Vagina (tissue), 2 donors: ENCODE measurements at regions not wholly inside any gene's neighbourhood (a gene's known extent, or its start where the extent isn't known, plus 50 kb on each side); places are given as distances from the start of the nearest gene placed in this dataset.

ENCODE experiments used
- CTCF ChIP-seq, 3 experiments: fragments of 450-650 bp in 2 of 3; fragments of 200-600 bp in 1 of 3; sonication (generic) in 1 of 3; IDR thresholded peaks; one replicate each; pipeline ENCODE4 v1.5.1; 2017 to 2019; ENCODE audit warnings: antibody characterized with exemption in 3 of 3, mild to moderate bottlenecking in 2 of 3, moderate library complexity in 2 of 3
- POLR2A ChIP-seq, 2 donors: fragments of 450-650 bp; IDR thresholded peaks; one replicate each; pipeline ENCODE4 v1.6.1; 2017; ENCODE audit warnings: antibody characterized with exemption in 2 of 2, mild to moderate bottlenecking in 2 of 2, moderate library complexity in 2 of 2
- POLR2AphosphoS5 ChIP-seq, 2 donors: sonication (generic); formaldehyde crosslinking; IDR thresholded peaks; one replicate each; pipeline ENCODE4 v1.9.0; 2017; ENCODE audit warnings: antibody characterized with exemption in 2 of 2, mild to moderate bottlenecking in 2 of 2, low read depth in 1 of 2; ENCODE audit not compliant: insufficient read depth in 1 of 2

GRCh38 chr17:79220201-79220712 lies 145.6 kb downstream of the ENGASE start:
- no peak for TF ChIP-seq CTCF (IDR thresholded peaks at IDR 0.05)
- TF ChIP-seq POLR2A (IDR thresholded peaks at IDR 0.05), result no peak
- TF ChIP-seq POLR2AphosphoS5 (IDR thresholded peaks at IDR 0.05; ENCODE audit: insufficient read depth in 1 of 2, low read depth in 1 of 2), result no peak
